ENCODE measurements at regions not wholly inside any gene's neighbourhood (a gene's known extent, or its start where the extent isn't known, plus 50 kb on each side); places are given as distances from the start of the nearest gene placed in this dataset.

- TF ChIP-seq POLR2A (IDR thresholded peaks at IDR 0.05): no peak
- TF ChIP-seq CTCF (IDR thresholded peaks at IDR 0.05): no peak
Measured at GRCh38 chr15:46732060-46732459, 985.2 kb upstream of the SEMA6D start.

Data from body of pancreas (tissue), 4 donors.